ENCODE measurements at regions not wholly inside any gene's neighbourhood (a gene's known extent, or its start where the extent isn't known, plus 50 kb on each side); places are given as distances from the start of the nearest gene placed in this dataset.
"Not testable (repeated sequence)": the region's sequence is repeated elsewhere in the genome, so short reads cannot be mapped to it uniquely, and the experiment has no call there.

- Histone ChIP-seq H3K79me2 (replicated peaks; ENCODE audit: insufficient read depth, low read length) (no peaks in the 10 kb centered on the region), H3K9me2 (ENCODE audit: insufficient read depth, low read length) (no peaks in the 10 kb centered on the region), H2AFZ (ENCODE audit: low read depth, low read length) (no peak overlapping the region), H3K4me3 (ENCODE audit: low read length) (no peak overlapping the region), H3K9ac (ENCODE audit: low read length) (no peak overlapping the region), H3K9me3 (ENCODE audit: low read length) (no peaks in the 10 kb centered on the region), H4K20me1 (ENCODE audit: insufficient read depth) (no peaks in the 10 kb centered on the region), H3K4me2 (ENCODE audit: low read length) (no peak overlapping the region), H3K27ac (ENCODE audit: low read length) (no peak overlapping the region), H3K27me3 (ENCODE audit: insufficient read depth, low read depth, low read length) (no peaks in the 10 kb centered on the region), H3K36me3 (ENCODE audit: insufficient read depth, low read length) (no peaks in the 10 kb centered on the region), H3F3A (ENCODE audit: insufficient read depth, low read length, poor library complexity, severe bottlenecking) (no peaks in the 10 kb centered on the region)
- TF ChIP-seq TAF1 (IDR thresholded peaks at IDR 0.05; ENCODE audit: low read depth) (no peak), MXI1 (conservative IDR thresholded peaks at IDR 0.05; ENCODE audit: poor library complexity, severe bottlenecking) (no peak), RAD21 (conservative IDR thresholded peaks at IDR 0.05) (no peak), SMC3 (conservative IDR thresholded peaks at IDR 0.05; ENCODE audit: poor library complexity) (no peak), REST (IDR thresholded peaks at IDR 0.05; ENCODE audit: borderline replicate concordance) (no peak), POLR2AphosphoS5 (IDR thresholded peaks at IDR 0.05) (no peak), EZH2 (IDR thresholded peaks at IDR 0.05; ENCODE audit: borderline replicate concordance, insufficient read depth, low read length, poor library complexity, severe bottlenecking) (no peak), EP300 (conservative IDR thresholded peaks at IDR 0.05; ENCODE audit: poor library complexity, severe bottlenecking) (no peak)
- TF ChIP-seq, protein P1, sequence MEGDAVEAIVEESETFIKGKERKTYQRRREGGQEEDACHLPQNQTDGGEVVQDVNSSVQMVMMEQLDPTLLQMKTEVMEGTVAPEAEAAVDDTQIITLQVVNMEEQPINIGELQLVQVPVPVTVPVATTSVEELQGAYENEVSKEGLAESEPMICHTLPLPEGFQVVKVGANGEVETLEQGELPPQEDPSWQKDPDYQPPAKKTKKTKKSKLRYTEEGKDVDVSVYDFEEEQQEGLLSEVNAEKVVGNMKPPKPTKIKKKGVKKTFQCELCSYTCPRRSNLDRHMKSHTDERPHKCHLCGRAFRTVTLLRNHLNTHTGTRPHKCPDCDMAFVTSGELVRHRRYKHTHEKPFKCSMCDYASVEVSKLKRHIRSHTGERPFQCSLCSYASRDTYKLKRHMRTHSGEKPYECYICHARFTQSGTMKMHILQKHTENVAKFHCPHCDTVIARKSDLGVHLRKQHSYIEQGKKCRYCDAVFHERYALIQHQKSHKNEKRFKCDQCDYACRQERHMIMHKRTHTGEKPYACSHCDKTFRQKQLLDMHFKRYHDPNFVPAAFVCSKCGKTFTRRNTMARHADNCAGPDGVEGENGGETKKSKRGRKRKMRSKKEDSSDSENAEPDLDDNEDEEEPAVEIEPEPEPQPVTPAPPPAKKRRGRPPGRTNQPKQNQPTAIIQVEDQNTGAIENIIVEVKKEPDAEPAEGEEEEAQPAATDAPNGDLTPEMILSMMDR (IDR thresholded peaks at IDR 0.05; ENCODE audit: poor library complexity, severe bottlenecking), result no peak
Observed at GRCh38 chr12:63003223-63003819, 68.4 kb upstream of the PPM1H start.

DNA sequence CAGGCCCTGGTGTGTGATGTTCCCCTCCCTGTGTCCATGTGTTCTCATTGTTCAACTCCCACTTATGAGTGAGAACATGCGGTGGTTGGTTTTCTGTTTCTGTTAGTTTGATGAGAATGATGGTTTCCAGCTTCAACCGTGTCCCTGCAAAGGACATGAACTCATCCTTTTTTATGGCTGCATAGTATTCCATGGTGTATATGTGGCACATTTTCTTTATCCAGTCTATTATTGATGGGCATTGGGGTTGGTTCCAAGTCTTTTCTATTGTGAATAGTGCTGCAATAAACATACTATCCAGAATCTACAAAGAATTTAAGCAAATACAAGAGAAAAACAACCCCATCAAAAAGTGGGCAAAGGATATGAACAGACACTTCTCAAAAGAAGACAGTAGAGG, 67.1 kb upstream of the PPM1H start:
- not testable (repeated sequence) for H4K20me1 ChIP-seq (ENCODE audit: insufficient read depth); H3K27ac ChIP-seq (ENCODE audit: low read length); H3K9me2 ChIP-seq (ENCODE audit: insufficient read depth, low read length); H3K79me2 ChIP-seq (replicated peaks; ENCODE audit: insufficient read depth, low read length); H3K9ac ChIP-seq (ENCODE audit: low read length); H2AFZ ChIP-seq (ENCODE audit: low read depth, low read length); H3K4me3 ChIP-seq (ENCODE audit: low read length); H3K27me3 ChIP-seq (ENCODE audit: insufficient read depth, low read depth, low read length); H3K36me3 ChIP-seq (ENCODE audit: insufficient read depth, low read length); H3F3A ChIP-seq (ENCODE audit: insufficient read depth, low read length, poor library complexity, severe bottlenecking); H3K9me3 ChIP-seq (ENCODE audit: low read length); H3K4me2 ChIP-seq (ENCODE audit: low read length)

- Histone ChIP-seq H3K9ac (ENCODE audit: low read length) (no peak overlapping the region), H3F3A (ENCODE audit: insufficient read depth, low read length, poor library complexity, severe bottlenecking) (no peaks in the 10 kb centered on the region), H3K4me3 (ENCODE audit: low read length) (no peak overlapping the region), H4K20me1 (ENCODE audit: insufficient read depth) (no peaks in the 10 kb centered on the region), H3K79me2 (replicated peaks; ENCODE audit: insufficient read depth, low read length) (no peaks in the 10 kb centered on the region), H3K36me3 (ENCODE audit: insufficient read depth, low read length) (no peaks in the 10 kb centered on the region), H2AFZ (ENCODE audit: low read depth, low read length) (no peak overlapping the region), H3K9me3 (ENCODE audit: low read length) (no peaks in the 10 kb centered on the region), H3K9me2 (ENCODE audit: insufficient read depth, low read length) (no peaks in the 10 kb centered on the region), H3K4me2 (ENCODE audit: low read length) (no peak overlapping the region), H3K27ac (ENCODE audit: low read length) (no peak overlapping the region), H3K27me3 (ENCODE audit: insufficient read depth, low read depth, low read length) (no peaks in the 10 kb centered on the region)
- TF ChIP-seq, protein P1 (IDR thresholded peaks at IDR 0.05; ENCODE audit: poor library complexity, severe bottlenecking), result no peak
- TF ChIP-seq MXI1 (conservative IDR thresholded peaks at IDR 0.05; ENCODE audit: poor library complexity, severe bottlenecking) (no peak), EP300 (conservative IDR thresholded peaks at IDR 0.05; ENCODE audit: poor library complexity, severe bottlenecking) (no peak), TAF1 (IDR thresholded peaks at IDR 0.05; ENCODE audit: low read depth) (no peak), REST (IDR thresholded peaks at IDR 0.05; ENCODE audit: borderline replicate concordance) (no peak), EZH2 (IDR thresholded peaks at IDR 0.05; ENCODE audit: borderline replicate concordance, insufficient read depth, low read length, poor library complexity, severe bottlenecking) (no peak), POLR2AphosphoS5 (IDR thresholded peaks at IDR 0.05) (no peak), SMC3 (conservative IDR thresholded peaks at IDR 0.05; ENCODE audit: poor library complexity) (no peak), RAD21 (conservative IDR thresholded peaks at IDR 0.05) (no peak)
Observed at GRCh38 chr12:62998454-62998853, 63.5 kb upstream of the PPM1H start.
